Activated CD8-positive, alpha-beta memory T cell treated with anti-CD3 and anti-CD28 coated beads for 1 hour (primary cell): ENCODE measurements at regions not wholly inside any gene's neighbourhood (a gene's known extent, or its start where the extent isn't known, plus 50 kb on each side); places are given as distances from the start of the nearest gene placed in this dataset.
"Not testable (repeated sequence)": the region's sequence is repeated elsewhere in the genome, so short reads cannot be mapped to it uniquely, and the experiment has no call there.

Experiments used
- DNase-seq, 2 donors: peaks; one replicate each; pipeline ENCODE4 v3.0.0-alpha.2; 2020; ENCODE audit warnings: low read depth in 1 of 2; ENCODE audit errors: extremely low read depth in 1 of 2

DNA sequence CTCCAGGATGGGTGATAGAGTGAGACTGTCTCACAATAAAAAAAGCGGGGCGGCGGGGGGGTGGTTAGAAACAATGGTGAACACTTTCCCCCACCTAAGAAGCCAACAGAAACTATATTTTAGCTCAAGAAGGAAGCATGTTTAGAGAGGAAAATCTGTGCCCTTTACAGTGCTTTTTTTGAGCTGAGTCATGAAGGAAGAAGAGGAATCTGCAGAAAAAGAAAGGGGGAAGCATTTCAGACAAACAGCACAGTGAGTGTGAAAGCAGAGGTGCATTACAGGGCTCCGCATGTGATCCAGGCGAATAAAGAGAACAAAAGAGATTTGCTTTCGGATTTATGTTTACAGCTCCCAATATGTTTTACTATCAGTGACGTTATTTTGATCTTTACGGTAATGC, 1504.6 kb upstream of the WWC1 start:
- DNase-seq: no peak

DNA sequence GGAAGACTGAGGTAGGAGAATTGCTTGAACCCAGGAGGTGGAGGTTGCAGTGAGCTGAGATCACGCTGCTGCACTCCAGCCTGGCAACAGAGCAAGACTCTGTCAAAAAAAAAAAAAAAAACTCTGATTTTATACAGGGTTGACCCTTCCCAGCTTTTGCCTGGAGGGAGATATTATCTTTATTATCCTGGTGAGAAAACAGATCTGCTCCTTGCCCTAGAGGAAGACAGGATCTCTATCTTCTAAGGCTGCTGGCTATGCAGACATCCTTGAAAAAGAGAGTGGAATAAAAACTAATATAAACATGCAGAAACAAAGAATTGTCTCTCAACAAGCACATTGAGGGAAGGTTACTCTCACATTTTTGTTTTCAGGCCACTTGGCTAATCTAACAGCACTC, 1503.4 kb upstream of the WWC1 start:
- DNase-seq: no peak

DNA sequence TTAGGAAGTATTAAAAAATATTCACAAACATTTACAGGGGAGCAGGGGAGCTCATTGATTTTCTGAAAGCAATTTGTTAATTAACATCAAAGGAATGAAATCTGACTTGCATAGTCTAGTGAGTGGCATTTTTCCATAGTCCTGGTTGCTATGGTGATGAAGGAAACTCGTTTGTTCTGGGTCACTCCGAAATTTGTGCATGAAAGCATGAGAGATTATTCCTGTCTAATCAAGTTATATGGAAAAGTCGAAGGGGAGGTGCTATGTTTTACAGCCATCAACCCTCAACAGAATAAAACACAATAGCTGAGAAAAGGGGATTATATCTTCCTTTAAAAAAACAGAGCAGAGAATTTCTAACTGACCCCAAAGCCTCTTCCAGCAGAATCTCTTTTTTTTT, 1495.7 kb upstream of the WWC1 start:
- no peak for DNase-seq

DNA sequence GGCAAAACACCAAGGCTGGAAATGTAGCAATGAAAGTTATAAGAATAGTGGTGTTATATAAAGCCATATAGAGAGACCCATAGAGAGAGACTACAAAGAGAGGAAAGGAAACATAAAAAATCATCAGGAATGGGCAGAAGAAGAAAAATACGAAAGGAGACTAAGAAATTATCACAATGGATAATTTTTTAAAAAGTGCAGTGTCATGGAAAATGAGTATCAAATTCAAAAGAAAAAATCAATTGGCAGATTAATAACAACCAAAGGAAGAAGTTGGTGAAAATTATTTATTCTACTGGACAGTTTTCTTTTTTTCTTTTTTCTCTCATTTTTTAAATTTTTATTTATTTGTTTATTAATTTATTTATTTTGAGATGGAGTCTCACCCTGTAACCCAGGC, 1488.4 kb upstream of the WWC1 start:
- no peak for DNase-seq

DNA sequence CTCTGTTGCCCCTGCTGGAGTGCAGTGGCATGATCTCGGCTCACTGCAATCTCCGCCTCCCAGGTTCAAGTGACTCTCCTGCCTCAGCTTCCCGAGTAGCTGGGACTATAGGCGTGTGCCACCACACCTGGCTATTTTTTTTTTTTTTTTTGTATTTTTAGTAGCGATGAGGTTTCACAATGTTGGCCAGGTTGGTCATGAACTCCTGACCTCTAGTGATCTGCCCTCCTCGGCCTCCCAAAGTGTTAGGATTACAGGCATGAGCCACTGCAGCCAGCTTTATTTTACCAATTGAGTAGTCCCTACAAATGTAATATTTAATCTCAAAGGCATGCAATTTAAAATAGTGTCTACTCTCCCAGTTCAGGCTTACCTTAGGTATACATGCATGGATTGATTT, 1487.2 kb upstream of the WWC1 start:
- DNase-seq: not testable (repeated sequence)

DNA sequence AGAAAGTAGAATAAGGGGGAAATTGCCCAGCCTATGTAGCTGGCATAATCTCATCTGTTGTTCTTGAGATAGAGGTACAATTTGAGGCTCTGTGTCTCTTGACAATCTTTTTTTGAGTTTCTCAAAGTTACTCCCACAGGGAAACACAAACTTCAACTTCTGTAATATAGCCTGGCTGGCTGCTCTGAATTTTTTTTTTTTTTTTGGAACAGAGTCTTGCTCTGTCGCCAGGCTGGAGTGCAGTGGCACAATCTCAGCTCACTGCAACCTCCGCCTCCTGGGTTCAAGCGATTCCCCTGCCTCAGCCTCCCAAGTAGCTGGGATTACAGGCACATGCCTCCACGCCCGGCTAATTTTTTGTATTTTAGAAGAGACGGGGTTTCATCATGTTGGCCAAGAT, 1486.8 kb upstream of the WWC1 start:
- DNase-seq: not testable (repeated sequence)

DNA sequence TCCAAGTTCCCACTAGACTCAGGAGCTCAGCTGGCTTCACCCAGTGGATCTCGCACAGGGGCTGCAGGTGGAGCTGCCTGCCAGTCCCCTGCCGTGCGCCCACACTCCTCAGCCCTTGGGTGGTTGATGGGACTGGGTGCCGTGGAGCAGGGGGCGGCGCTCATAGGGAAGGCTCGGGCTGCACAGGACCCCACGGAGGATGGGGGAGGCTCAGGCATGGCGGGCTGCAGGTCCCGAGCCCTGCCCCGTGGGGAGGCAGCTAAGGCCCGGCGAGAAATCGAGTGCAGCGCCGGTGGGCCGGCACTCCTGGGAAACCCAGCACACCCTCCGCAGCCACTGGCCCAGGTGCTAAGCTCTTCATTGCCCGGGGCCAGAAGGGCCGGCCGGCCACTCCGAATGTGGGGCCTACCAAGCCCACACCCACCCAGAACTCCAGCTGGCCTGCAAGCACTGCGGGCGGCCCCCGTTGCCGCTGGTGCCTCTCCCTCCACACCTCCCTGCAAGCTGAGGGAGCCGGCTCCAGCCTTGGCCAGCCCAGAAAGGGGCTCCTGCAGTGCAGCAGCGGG, 1481.3 kb upstream of the WWC1 start:
- not testable (repeated sequence) for DNase-seq

DNA sequence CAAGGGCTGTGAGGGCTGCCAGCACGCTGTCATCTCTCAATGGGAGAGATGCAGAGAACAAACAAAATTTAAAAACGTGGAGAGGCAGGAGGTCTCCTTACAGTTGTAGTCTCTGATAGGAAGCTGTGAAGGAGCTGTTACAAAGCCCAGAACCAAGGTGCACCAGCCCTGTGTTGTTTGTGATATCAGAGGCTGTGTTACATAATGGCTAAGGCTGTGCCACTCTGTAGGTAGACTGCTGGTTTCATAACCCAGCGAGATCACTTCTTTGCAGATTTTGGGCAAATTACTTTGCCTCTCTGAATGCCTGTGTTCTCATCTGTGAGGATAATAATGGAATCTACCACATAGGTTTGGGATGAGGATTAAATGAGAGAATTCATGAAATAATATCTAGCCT, 1480.7 kb upstream of the WWC1 start:
- no peak for DNase-seq

DNA sequence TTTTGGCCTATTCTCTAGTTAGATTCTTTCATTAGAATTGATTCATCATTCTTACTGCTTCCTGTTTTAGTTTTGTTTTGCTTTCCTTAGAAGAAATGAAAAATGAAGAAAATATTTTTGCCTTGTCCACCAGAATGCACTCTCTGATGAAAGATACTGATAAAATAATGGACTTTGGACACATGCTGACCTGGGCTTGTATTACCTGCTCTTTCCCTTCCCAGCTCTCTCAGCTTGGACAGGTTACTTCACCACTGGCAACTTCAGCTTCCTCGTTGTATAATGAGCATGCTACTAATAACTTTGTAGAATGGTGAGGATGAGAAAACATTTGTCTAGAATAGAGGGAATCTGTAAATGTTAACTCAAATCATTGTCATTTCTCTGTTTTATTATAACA, 1468.1 kb upstream of the WWC1 start:
- DNase-seq: no peak

DNA sequence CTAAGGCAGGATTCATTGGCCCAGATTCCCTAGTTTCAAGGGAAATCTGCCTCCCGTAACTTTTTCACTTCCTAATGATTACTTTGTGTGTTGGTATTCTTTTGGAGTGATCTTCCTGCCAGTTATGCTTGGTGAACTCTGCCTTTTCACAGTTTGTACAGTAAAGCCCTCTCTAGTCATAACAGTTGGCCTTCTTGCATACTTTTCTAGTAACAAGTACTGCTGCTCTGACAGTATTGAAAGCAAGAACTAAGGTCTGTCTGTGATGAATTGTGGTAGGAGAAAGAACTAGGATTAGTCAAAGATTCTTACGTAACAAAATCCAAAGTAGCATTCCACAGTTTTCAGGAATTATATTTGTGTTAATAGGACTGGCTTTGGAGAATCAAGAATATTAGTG, 1457.2 kb upstream of the WWC1 start:
- no peak for DNase-seq

DNA sequence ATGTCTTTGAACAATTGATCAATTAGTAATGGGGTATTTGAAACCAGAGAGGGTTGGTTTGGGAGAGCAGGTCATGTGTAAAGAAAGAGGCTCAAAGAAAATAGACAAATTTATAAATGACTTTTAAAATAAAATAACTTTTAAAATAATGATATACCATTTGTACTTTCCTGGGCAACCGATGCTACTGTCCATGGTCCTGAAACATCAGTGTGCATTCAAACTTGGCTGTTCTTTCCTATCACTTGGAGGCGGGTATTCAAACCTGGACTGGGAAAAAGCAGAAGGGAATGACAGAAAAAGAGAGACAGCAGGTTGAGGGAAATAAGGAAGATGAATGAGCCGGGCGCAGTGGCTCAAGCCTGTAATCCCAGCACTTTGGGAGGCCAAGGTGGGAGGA, 1446.4 kb upstream of the WWC1 start:
- DNase-seq: no peak

DNA sequence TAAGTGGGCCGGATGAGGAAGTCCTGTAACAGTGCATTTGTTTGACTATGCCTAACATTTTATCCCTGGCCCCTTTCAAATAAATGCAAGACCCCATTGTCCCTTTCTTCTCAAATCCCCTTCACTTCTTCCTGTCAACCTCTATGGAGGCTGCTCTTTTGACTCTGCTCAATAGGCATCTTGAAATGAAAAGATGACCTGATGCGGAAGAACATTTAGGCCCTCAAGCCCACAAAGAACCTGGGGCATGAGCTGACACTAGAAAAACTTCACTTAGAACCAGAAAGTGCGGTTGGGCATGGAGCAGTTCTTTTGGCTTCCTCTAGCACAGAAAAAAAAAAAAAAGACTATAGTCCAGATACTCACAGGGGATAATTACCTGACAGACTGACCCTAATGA, 1434.7 kb upstream of the WWC1 start:
- no peak for DNase-seq

DNA sequence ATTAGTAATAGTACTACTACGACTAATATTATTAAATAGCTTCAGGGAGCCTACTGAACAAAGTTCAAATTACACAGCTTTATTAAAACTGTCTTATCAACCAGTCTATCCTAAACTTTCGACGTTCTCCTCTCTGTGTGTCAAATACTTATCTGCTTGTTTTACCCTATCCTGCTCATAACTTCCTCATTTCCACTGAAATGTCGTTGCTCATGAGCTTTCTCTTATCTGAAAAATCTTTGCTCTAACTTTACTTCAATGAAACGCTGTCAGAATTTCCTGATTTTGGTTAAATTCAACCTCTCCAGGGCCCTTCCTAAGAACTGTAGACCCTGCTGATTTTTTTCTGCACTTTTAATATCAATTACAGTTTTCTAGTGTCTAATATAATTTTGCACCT, 1431.0 kb upstream of the WWC1 start:
- DNase-seq: no peak

DNA sequence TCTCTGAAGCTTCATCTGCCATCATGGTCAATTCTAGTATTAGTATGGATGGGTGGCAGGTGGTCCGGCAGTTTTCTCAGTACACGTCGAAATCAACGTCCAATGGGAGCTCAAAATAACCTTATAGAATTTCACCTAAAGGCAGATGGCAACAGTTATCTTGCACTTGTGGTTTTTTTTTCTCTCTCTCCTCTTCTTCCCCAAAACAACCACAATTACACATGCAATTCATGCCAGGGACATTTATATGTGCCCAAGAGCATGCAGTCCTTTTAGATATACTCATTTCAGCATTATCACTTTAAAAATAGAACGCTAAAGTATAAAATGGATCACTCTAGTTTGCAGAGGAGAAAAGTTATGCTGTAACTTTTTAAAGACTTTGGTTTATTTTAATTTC, 1428.9 kb upstream of the WWC1 start:
- no peak for DNase-seq

DNA sequence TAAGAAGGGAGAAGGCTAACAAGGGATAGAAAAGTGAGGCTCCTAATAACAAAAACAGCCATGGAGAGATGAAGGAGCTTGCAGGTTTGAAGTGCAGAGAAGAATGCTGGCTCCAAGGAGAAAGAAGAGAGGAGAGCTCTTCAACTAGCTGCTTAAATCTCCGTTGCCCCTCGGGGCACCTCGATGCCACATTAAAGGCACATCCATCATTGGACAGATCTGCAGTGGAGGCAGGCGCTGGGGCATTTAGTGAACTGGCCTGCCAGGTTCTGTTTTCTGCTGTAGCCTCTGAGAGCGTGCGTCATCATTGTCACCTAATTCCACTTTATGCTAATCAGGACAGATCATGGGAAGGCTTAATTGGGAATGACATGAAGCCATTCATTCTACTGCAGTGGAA, 1426.2 kb upstream of the WWC1 start:
- no peak for DNase-seq

DNA sequence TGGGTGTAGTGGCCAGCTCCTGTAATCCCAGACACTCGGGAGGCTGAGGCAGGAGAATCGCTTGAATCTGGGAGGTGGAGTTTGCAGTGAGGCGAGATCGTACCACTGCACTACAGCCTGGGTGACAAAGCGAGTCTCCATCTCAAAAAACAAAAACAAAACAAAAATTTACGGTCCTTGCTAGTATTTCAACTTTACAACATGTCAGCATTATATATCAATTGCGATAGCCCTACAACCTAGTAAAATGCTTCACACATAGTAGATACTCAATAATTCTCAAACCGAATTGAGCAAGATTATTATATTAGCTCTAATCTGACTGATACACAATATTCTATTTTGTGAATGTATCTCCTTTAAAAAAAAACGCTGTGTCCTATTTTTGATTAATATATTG, 1411.0 kb upstream of the WWC1 start:
- no peak for DNase-seq

DNA sequence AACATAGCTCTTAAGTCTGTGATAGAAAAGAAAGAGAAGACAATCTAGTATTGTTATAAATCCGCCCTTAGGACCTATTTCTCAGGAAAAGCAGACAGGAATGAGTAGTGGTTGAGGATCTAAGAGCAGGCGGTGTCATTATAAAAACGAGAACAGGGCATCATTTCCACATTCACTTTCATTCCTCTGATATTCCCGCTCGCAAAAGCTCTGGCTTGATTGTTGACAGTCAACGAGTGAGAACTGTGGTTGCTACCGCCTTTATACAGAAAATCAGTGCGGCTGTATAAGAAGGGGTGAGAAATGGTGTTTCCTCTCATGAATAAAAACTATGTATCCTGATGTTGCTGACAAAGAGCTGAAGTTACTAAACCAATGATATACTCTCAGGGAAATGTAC, 1409.6 kb upstream of the WWC1 start:
- no peak for DNase-seq

DNA sequence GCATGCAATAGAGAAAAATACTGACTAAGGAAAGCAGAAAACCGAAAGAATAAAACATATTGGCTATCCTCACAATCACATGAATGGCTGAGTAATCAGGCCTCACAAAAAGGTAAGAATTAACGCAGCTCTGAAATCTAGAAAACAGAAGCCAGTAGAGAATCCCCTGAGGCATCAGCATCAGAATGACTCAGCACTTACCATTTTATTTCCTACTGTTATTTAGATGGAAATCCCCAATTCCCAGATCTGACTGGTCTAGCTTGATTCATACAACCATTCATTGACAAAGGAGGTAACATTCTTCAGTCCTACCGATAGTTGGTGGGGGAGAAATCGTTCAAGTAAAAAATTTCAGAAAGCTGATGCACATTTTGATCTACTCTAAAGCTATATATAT, 1408.4 kb upstream of the WWC1 start:
- no peak for DNase-seq

DNA sequence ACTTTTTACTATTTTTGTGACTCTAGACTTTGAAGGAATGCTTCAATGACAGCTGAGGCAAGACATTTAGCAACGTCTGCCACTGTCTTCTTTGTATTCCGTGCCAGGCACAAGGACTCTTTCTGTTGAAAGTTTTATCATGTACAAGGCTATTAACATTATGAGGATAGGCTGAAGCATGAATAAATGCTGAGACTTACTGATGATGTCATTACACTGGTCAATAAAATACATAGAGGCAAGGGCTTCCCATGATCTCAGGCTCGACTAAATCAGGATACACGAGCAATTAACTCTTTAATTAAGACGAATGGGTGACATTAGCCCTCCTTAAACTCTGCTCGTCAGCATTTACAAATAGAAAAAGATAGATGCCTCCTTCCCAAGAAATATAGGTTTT, 1393.3 kb upstream of the WWC1 start:
- no peak for DNase-seq

DNA sequence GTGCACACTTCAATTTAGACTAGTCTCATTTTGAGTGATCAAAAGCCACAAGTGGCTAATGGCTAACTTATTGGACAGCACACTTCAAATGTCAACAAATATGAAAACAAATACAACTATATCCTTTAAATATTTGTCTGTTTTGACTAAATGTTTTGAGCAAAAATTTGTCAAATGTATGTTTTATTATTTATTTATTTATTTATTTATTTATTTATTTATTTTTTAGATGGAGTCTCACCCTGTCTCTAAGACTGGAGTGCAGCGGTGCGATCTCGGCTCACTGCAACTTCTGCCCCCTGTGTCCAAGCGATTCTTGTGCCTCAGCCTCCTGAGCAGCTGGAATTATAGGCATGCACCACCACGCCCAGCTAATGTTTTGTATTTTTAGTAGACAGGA, 1392.1 kb upstream of the WWC1 start:
- DNase-seq: no peak

DNA sequence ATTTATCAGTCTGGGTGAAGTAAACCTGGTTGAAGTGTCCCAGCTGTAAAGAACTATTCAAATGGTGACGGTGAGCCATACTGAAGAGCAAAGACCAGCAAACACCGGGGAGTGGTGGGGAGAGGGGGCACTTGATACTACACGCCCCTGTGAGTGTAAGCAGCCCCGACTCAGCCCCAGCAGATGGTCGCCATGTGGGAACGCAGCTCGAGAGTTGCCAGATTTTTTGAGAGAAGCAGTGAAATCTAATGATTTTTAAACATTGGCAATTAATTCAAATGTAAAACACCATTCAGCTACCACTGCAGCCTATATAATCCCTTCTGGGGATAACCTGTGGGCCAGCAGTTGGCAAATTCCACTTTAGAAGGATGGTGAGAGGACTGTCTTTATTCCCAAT, 1386.9 kb upstream of the WWC1 start:
- no peak for DNase-seq

DNA sequence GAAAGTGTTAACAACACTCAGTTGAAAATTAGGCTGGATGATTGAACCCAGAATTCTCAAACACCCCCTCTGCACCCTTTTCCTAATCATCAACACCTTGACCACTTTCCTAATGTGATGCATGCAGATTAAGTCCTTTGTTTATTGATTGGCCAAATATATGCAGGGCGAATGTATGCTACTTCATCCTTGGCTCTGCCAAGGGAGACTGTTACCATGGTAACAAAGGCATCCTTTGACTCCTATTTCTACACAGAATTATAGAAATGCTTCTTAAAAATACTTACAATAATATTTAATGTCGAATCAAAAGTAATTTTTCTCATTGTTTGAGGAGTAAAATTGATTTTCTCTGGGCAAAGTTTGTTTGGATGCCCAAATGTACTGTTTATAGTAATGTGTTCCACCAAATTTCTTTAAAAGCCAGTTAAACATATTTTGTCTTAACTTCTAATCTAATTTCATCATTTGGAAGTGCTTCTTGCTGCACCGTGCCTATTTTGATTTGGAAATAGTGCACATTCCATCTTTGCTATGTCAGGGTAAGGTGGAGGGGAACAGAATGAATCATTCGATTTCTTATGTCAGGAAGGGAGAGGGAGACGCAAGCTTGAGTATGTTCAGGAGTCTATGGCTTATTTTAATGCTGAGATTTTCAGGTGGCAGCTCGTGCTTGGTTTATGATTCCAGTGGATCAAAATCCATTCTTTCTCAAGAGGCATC, 1384.3 kb upstream of the WWC1 start:
- DNase-seq: no peak

DNA sequence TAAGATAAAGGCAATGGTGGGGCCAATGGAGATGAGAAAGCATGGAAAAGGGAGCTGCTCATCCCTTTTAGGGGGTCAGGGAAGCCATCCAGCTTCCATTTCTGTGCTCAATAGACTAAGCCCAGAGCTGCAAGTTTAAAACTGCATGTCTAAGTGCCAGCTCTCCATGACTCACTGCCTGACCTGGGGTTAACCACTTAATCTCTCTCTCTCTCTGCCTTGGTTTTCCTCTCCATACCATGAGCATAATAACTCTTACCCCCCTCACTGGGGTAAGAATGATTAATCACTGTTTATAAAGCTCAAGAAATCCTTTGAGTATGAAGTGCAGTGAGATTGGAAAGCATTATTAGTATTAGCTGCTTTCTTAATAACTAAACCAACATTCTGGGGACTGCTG, 1382.4 kb upstream of the WWC1 start:
- no peak for DNase-seq
